ENCODE measurements at regions not wholly inside any gene's neighbourhood (a gene's known extent, or its start where the extent isn't known, plus 50 kb on each side); places are given as distances from the start of the nearest gene placed in this dataset.
A peak's percentile ranks its signal among the peaks of the same experiment; 100 is the strongest.

- DNase-seq (ENCODE audit: low read depth), result no peak
These were observed 147.8 kb downstream of the SOX2 start for GRCh38 chr3:181859518-181859917.

- DNase-seq (ENCODE audit: low read depth), result no peak
These were observed 148.5 kb downstream of the SOX2 start for GRCh38 chr3:181860235-181860634.

GRCh38 chr3:181862502-181862901, 150.8 kb downstream of the SOX2 start:
- no peak for DNase-seq (ENCODE audit: low read depth)

- DNase-seq (ENCODE audit: low read depth), result no peak
These were observed 156.9 kb downstream of the SOX2 start for GRCh38 chr3:181868576-181869082.

GRCh38 chr3:181872887-181873286, 161.2 kb downstream of the SOX2 start:
- no peak for DNase-seq (ENCODE audit: low read depth)

- DNase-seq (ENCODE audit: low read depth), result no peak
These were observed 168.2 kb downstream of the SOX2 start for GRCh38 chr3:181879926-181880325.

GRCh38 chr3:181880331-181880730, 168.6 kb downstream of the SOX2 start:
- no peak for DNase-seq (ENCODE audit: low read depth)

- DNase-seq (ENCODE audit: low read depth), result no peak
These were observed 170.0 kb downstream of the SOX2 start for GRCh38 chr3:181881749-181882148.

- no peak for DNase-seq (ENCODE audit: low read depth)
These were observed 174.3 kb downstream of the SOX2 start for GRCh38 chr3:181885868-181886630.

GRCh38 chr3:181886676-181887075, 175.0 kb downstream of the SOX2 start:
- no peak for DNase-seq (ENCODE audit: low read depth)

GRCh38 chr3:181887685-181888084, 176.0 kb downstream of the SOX2 start:
- DNase-seq (ENCODE audit: low read depth), result no peak

- DNase-seq (ENCODE audit: low read depth), result no peak
These were observed 176.5 kb downstream of the SOX2 start for GRCh38 chr3:181888234-181888633.

GRCh38 chr3:181892848-181893247, 181.1 kb downstream of the SOX2 start:
- no peak for DNase-seq (ENCODE audit: low read depth)

GRCh38 chr3:181896605-181897004, 184.9 kb downstream of the SOX2 start:
- DNase-seq (ENCODE audit: low read depth), result no peak

- peak; percentile 6 for DNase-seq (ENCODE audit: low read depth)
These were observed 188.0 kb downstream of the SOX2 start for GRCh38 chr3:181899702-181900101.

- DNase-seq (ENCODE audit: low read depth), result no peak
These were observed 189.9 kb downstream of the SOX2 start for GRCh38 chr3:181901626-181902025.

- no peak for DNase-seq (ENCODE audit: low read depth)
These were observed 194.6 kb downstream of the SOX2 start for GRCh38 chr3:181906338-181906737.

- no peak for DNase-seq (ENCODE audit: low read depth)
These were observed 197.5 kb downstream of the SOX2 start for GRCh38 chr3:181909241-181909640.

GRCh38 chr3:181912384-181912783, 200.7 kb downstream of the SOX2 start:
- no peak for DNase-seq (ENCODE audit: low read depth)

GRCh38 chr3:181913254-181913653, 201.5 kb downstream of the SOX2 start:
- no peak for DNase-seq (ENCODE audit: low read depth)

- DNase-seq (ENCODE audit: low read depth), result no peak
These were observed 203.8 kb downstream of the SOX2 start for GRCh38 chr3:181915551-181915950.

- no peak for DNase-seq (ENCODE audit: low read depth)
These were observed 204.3 kb downstream of the SOX2 start for GRCh38 chr3:181916013-181916412.

GRCh38 chr3:181917027-181917426, 205.3 kb downstream of the SOX2 start:
- DNase-seq (ENCODE audit: low read depth), result no peak

- no peak for DNase-seq (ENCODE audit: low read depth)
These were observed 207.7 kb downstream of the SOX2 start for GRCh38 chr3:181919375-181919774.

Data from non-pigmented ciliary epithelial cell (primary cell).